ENCODE measurements at regions not wholly inside any gene's neighbourhood (a gene's known extent, or its start where the extent isn't known, plus 50 kb on each side); places are given as distances from the start of the nearest gene placed in this dataset.

GRCh38 chrX:34350561-34351335 lies 218.6 kb upstream of the FAM47A start:
- TF ChIP-seq CTCF (conservative IDR thresholded peaks at IDR 0.05; ENCODE audit: low read depth, low read length) (no peak), EZH2 (IDR thresholded peaks at IDR 0.05; ENCODE audit: borderline replicate concordance, low read depth, low read length, poor library complexity, severe bottlenecking) (no peak)
